GM19043 (cell line): ENCODE measurements at regions not wholly inside any gene's neighbourhood (a gene's known extent, or its start where the extent isn't known, plus 50 kb on each side); places are given as distances from the start of the nearest gene placed in this dataset.
"Not testable (repeated sequence)": the region's sequence is repeated elsewhere in the genome, so short reads cannot be mapped to it uniquely, and the experiment has no call there.

Source experiments
- ATAC-seq: cut with Tn5 transposase; IDR thresholded peaks from one replicate; pipeline ENCODE4 v1.9.1; 2021; ENCODE audit warnings: low read depth; ENCODE audit not compliant: unreplicated experiment

DNA sequence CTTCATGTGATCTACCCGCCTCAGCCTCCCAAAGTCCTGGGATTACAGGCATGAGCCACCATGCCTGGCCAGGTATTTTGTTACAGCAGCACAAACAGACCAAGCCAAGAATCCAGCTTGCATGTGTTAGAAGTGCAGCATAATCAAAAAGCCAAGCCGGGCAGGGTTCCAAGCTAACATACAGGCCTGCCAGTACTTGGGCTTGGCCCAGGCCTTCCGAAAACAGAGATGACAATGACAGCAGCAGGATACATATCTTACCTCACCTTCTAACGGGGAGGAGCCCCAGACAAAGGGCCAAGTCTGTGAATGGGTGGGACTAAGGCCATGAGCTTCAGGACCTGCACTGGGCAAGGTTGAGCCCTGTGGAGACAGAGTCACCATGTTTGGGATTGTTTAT is 91.4 kb upstream of the ZNF462 start:
- no peak for ATAC-seq

DNA sequence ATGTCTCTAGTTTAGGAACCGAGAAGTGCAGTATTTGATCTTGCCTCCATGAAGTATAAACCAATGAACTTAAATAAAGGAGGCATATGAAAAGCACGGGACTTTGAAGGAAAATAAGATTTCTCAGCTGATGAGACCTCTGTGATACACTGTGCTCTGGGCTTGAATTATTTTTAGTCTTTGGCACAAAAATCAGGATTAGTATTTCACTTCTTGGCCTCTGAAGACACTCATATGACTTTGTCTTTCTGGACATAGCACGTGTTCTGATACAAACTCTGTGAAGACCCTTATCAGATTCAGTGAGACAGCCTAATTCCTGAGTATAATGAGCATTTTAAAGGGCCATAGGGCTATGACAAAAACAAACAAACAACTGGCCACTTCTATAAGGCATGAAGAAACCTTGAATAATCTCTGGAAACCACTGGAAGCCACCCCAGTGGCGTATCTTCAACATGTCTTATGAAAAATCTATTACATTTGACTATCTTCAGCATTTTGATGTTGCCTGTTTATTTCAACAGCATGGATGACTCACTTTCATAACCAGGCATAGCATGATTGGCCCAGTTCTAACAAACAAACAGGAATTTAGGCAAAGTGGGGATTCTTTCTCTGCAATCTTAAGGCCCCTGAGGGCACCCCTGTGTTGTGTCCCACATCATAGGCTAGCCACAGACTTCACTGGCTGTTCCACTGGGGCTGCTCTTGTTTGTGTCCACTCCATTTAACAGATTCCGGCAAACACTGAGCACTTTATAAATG is 90.3 kb upstream of the ZNF462 start:
- no peak for ATAC-seq

DNA sequence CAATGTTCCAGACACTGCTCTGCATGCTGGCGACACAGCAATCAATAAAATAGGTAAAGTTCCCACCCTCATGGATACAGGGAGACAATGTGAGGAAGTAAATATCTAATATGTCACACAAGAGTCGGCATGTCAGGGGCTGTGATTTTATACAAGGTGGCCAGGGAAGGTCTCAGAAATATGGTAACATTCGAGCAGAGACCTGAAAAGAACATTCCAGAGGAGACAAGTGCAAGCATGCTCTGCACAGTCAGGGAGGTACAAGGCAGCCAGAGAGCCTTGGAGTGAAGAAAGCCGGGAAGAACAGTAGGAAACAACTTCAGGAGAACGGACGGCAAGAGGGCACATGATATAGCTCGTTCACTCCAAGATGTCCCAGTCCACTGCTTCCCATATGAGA is 89.2 kb upstream of the ZNF462 start:
- ATAC-seq = no peak

DNA sequence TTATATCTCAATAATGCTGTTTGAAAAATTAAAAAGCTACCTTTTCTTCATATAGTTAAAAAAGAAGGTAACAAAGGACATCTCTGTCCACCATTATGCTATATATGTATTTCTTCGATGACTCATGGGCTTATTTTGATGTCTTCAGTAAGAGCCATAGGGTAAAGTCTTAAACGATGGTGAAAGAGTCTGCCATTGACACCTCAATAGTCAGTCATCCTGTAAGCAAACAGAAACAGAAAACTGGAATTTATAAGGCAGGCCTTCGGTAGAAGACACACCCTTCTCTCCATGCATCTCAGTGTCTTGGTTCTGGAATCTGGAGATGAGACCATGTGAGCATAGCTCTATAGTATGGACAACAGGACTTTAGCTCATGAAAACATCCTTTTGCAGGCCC is 87.0 kb upstream of the ZNF462 start:
- ATAC-seq = no peak

DNA sequence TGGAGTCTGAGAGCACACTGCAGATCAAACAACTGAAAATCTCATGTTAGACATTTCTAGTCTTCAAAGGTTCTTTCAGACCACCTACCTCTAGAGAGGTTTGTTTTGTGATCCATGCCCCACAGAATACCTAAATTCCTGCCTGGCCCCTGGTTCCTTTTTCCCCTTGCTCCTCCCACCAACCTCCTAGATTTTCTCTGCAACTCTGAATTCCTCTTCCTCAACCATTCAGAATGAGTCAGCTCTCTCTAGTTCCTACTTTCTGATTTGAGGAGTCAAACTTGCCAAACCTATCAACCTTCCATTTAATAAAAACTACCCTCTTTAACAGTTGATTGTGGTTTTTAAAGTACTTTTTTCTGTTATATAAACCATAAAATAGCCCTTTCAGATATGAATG is 83.2 kb upstream of the ZNF462 start:
- ATAC-seq = no peak

DNA sequence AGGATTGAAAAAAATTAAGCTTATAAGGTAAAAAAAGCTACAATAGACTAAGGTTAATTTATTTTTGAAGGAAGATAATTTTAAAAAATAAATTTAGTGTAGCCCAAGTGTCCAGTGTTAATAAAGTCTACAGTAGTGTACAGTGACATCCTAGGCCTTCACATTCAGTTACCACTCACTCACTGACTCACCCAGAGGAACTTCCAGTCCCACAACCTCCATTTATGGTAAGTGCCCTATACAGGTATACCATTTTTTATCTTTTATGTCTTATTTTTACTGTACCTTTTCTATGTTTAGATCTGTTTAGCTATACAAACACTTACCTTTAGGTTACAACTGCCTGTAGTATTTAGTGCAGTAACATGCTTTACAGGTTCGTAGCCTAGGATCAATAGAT is 79.8 kb upstream of the ZNF462 start:
- ATAC-seq = no peak

DNA sequence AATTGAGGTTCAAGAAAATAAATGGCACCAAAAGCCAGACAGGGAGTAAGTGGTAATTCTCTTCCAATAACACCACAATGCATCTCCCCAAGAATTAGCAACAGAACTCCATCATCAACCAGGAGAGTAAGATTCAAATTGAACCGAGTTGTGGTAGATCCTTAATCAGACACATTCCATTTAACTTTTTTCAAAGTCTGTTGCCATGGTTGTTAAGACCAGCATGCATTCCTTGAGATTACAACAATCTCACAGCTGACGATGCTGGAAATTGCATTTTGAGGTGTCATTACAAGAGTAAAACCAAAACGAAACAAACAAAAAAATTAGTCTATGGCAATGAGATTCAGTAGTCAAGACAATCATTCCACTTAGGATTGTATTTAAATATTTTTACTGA is 78.9 kb upstream of the ZNF462 start:
- no peak for ATAC-seq

DNA sequence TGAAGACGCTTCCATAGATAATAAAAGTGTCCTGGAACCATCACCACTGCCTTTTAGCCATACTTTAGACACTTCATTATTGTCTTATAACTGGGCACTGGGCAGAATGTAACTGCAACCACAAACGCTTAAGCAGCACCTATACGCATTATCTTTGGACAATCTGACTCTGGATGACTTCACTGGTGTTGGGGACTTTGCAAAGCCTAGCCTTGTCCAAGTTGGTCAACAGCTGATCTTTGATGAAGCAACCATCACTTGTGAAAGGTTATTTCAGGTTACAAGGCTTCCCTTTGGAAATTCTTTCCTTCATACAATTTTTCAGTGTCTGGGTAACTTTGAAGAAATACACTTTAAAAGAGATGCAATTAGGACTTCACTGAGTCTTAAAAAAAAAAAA is 77.8 kb upstream of the ZNF462 start:
- ATAC-seq = no peak

DNA sequence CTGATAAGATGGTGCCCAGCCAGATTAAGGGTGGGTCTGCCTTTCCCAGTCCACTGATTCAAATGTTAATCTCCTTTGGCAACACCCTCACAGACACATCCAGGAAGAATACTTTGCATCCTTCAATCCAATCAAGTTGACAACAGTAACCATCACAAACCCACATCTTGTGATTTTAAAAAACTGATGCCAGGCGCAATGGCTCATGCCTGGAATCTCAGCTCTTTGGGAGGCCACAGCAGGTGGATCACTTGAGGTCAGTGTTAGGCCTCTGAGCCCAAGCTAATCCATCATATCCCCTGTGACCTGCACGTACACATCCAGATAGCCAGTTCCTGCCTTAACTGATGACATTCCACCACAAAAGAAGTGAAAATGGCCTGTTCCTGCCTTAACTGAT is 74.9 kb upstream of the ZNF462 start:
- ATAC-seq = not testable (repeated sequence)

DNA sequence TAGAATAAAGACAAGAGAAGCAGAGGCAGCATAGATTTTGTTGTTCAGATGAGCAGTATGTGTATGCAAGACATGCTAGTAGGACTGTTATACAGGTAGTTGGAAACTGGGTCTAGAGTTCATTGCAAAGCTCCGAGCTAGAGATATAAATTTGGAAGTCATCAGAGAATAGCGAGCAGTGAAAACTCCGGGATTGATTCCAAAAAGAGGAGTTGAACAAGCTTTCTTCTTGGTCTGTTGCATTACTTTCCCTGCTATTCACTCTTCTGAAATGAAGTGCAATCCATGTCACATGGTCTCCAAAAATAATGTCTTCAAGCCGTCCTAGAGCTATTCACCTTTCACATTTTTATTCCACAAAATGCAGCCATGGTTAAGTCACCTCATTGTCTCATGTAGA is 67.9 kb upstream of the ZNF462 start:
- ATAC-seq = no peak

DNA sequence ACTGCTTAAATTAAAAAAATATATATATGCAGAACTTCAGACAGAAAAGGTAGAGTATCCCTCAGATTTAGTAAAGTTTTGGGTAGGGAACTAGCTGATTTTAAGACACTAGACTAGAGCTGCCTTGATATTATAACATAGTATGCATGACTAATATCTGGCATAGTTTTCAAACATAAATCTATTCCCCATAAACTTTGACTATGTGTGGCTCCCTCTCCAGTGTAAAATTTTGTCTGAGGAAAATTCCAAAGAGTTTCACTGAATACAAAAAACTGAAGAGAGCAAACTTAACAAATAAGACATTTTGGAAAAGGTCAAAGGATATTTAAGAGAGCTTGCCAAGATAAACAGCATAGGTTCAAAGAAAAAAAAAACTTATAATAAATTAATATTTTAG is 66.2 kb upstream of the ZNF462 start:
- no peak for ATAC-seq

DNA sequence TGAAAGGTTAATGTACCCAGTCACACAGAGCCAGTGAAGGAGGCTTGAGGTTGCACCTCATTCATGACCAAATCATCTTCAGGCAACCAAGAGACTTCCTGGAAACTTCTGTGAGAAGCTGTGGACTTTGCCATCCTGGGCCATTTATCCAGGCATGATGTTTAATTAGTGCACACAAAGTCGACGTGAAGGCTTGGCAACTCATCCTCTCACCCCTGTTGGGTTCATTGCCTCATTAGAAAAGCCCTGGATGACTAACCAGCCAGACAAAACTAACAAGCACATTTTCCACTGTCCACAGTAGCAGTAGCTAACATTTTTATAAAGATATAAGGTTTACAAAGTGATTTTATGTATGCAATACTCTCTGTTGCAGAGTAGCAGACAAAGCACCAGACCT is 65.7 kb upstream of the ZNF462 start:
- ATAC-seq = no peak

DNA sequence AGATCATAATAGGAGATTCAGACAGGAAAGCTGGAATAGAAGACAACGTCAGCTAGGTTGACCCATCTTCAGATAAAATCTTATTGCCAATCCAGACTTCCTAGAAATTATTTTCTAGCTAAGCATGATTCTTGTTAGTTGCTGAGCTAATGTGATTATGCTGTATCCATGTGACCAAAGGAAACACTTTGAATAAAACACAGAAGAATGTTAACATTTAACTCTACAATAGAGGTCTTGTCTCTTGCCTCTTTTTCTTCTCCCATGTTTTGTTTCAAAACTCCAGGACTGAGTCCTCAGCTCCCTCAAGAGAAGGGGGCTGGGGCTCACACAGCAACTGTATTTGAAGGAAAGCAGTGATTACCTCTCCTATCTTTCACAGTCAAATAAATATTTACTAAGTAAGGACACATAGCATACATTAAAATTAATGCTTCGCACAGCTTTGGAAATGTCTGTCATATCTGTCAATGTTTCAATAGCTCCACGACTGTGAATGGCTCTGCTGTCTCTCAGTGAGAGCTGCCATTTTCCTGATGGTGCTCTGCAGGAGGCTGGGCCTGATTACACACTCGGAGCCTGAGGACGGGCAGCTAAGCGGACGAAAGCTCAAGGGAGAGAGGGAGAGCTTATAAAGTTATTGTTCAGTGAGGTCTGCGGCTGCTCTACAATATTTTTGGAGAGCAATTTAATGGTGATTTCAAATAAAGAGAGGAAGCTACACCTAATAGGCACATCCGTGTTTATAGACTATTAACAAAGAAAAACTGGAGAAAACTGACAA is 64.8 kb upstream of the ZNF462 start:
- ATAC-seq = no peak

DNA sequence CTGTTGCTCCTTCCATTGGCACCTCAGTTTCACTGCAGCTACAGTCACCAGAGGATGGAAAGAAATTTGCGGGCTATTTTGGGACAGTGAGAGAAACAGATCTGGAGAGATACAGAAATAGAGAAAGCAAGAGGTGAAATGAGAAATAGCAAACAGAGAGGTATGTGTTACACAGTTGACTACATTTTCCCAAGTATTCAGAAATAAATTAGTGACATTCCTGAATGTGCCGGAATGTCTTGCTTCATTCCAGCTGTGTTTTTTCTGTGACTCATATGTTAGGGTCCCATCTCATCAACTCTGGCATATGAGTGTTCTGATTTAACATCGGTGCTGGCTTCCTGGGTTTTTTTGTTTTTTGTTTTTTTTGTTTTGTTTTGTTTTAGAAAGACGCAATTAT is 63.8 kb upstream of the ZNF462 start:
- no peak for ATAC-seq

DNA sequence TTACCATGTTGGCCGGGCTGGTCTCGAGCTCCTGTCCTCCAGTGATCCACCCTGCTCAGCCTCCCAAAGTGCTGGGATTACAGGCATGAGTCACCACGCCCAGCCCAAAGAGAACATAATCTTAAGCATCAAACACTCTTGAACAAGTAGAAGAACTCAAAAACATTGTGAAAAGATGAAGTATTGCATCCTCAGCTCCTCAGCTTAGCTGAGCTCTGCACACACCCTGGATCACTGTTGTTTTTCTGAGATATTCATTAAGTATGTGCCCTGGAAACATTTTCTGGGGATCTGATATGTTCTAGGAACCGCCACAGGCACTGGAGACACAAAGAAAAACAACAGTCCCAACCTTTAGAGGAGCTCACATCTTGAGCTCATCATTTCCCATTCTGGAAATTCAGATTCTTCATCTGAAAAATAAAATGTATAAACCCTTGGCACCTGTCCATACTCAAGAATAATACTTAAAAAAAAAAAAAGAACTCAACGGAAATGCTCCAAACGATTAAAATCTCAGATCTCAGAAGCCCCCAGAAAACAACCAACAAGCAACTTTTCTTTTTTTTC is 62.2 kb upstream of the ZNF462 start:
- ATAC-seq = no peak

DNA sequence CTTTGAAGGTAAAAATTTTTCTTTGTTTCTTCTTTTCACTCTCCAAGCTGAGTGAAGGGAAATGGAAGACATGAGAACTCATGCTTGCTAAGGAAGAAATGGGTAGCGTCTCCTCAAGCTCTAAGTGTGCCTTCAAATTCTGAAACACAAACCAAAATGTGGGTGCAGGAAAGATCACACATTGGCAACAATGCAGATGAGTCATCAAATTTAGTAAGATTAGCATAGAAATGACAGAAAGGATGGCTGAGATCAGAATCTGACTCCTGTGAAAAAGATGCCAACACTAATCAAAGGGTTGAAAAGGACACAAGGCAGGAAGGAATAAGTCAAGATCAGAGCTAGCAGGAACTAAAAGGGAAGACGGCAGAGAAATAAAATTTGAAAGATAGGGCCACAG is 61.1 kb upstream of the ZNF462 start:
- ATAC-seq = no peak
